ENCODE measurements at regions not wholly inside any gene's neighbourhood (a gene's known extent, or its start where the extent isn't known, plus 50 kb on each side); places are given as distances from the start of the nearest gene placed in this dataset.

GRCh38 chr5:57824047-57824446 lies 341.4 kb upstream of the ACTBL2 start:
- H3K4me1 Mint-ChIP-seq (ENCODE audit: low read depth): no peaks in the 10 kb centered on the region
- H3K36me3 Mint-ChIP-seq: no peaks in the 10 kb centered on the region
- peaks cover 3% of the 10 kb centered on the region for H3K9me3 Mint-ChIP-seq (ENCODE audit: low read depth)
- H3K4me3 Mint-ChIP-seq: no peak overlapping the region
- H3K27ac Mint-ChIP-seq: no peak overlapping the region
- H3K27me3 Mint-ChIP-seq: peaks cover 7% of the 10 kb centered on the region

DNA sequence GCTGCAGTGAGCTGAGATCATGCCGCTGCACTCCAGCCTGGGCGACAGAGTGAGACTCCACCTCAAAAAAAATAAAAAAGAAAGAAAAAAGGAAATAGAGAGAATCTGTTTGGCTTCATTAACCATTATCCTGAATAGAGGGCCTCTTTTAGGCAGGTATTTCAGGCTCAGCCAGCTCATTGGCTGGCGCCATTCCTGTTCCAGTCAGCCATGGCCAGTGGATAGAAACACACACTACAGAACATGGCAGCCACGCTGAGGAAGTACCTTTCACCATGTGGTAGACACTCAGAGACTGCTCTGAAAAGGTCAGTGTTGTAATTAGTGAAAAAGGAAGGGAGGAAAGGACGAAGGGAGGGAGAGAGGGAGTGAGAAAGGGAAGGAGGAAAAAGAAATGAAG lies 340.0 kb upstream of the ACTBL2 start:
- H3K27me3 Mint-ChIP-seq: peaks cover 7% of the 10 kb centered on the region
- H3K4me1 Mint-ChIP-seq (ENCODE audit: low read depth): no peaks in the 10 kb centered on the region
- H3K9me3 Mint-ChIP-seq (ENCODE audit: low read depth): peaks cover 3% of the 10 kb centered on the region
- H3K4me3 Mint-ChIP-seq: no peak overlapping the region
- H3K27ac Mint-ChIP-seq: no peak overlapping the region
- no peaks in the 10 kb centered on the region for H3K36me3 Mint-ChIP-seq

DNA sequence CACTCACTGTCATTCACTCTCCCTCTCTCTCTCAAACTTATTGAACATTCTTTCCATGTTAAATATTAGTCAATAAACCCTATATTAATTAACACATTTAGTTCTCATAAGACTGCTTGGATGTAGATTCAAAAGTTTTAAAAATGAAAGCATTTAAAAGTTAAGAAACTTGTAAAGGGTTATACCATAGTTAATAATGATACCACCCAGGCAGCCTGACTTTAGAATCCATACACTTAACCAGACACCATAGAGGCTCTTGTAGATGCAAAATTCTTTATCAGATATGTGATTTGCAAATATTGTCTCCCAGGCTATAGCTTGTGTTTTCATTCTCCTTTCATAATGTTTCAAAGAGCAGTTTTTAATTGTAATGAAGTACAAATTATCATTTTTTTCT lies 335.8 kb upstream of the ACTBL2 start:
- Mint-ChIP-seq H3K4me1 (ENCODE audit: low read depth) (no peaks in the 10 kb centered on the region), H3K9me3 (ENCODE audit: low read depth) (peaks cover 3% of the 10 kb centered on the region), H3K27ac (no peak overlapping the region), H3K4me3 (no peak overlapping the region), H3K36me3 (no peaks in the 10 kb centered on the region), H3K27me3 (no peaks in the 10 kb centered on the region)

DNA sequence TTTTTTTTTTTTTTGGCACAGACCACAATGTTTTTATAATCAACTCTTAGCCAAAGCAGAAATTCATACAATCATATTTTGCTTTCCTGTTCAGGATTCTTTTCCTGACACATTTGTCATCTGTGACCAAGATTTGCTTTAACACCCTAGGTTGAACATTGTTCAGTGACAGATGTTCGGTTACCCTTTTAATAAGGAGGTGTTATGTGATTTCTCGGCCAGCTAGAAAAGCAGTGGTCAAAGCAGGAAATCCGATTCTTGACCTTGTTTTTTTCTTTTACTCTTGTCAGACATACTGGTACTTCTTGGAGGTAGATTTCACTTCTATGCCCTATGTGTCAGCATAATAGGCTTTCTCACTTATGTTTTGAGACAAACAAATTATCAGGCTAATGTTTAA lies 335.3 kb upstream of the ACTBL2 start:
- H3K27me3 Mint-ChIP-seq: no peaks in the 10 kb centered on the region
- H3K36me3 Mint-ChIP-seq: no peaks in the 10 kb centered on the region
- H3K9me3 Mint-ChIP-seq (ENCODE audit: low read depth): peaks cover 3% of the 10 kb centered on the region
- H3K4me3 Mint-ChIP-seq: no peak overlapping the region
- no peaks in the 10 kb centered on the region for H3K4me1 Mint-ChIP-seq (ENCODE audit: low read depth)
- no peak overlapping the region for H3K27ac Mint-ChIP-seq

DNA sequence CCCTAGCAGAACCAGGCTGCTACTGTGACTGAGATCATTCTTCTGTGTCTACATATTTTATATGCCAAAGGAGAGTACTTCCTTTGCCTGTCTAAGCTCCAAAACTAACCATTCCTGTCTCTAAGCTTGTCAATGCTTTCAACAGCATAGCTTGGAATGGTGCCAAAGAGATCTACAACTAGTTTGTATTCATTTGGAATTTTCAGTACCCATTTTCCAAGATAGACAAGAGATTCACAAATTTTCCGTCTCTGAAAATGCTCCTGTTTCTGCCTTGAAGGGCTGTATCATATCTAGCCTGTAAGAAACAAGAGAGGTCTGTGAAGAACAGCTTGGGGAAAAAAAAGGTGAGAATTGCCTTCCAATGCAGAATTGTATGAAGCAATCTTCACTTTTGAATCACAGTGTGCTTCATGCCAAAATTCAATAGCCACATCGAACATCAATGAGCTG lies 334.4 kb upstream of the ACTBL2 start:
- H3K9me3 Mint-ChIP-seq (ENCODE audit: low read depth): peaks cover 3% of the 10 kb centered on the region
- no peaks in the 10 kb centered on the region for H3K36me3 Mint-ChIP-seq
- no peaks in the 10 kb centered on the region for H3K27me3 Mint-ChIP-seq
- H3K4me1 Mint-ChIP-seq (ENCODE audit: low read depth): no peaks in the 10 kb centered on the region
- no peak overlapping the region for H3K4me3 Mint-ChIP-seq
- H3K27ac Mint-ChIP-seq: no peak overlapping the region

DNA sequence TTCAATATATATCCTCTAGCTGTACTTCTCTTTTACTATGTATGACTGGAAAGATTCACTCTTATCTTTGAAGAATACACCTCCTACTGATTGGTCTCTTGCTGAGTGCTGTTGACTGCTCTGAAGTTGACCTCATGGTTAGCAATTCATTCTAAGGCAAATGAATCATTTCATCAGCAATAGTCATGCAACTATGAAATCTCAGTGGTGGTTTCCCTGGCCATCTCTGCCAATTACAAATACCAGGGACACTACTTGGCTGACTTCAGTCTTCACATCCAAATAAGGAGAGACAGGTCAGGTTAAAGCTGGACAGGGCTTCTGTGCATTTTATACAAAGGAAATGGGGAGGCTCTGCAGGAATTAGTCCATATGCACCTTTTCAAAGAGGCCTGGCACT lies 333.5 kb upstream of the ACTBL2 start:
- H3K27ac Mint-ChIP-seq: no peak overlapping the region
- H3K4me3 Mint-ChIP-seq: no peak overlapping the region
- no peaks in the 10 kb centered on the region for H3K4me1 Mint-ChIP-seq (ENCODE audit: low read depth)
- H3K9me3 Mint-ChIP-seq (ENCODE audit: low read depth): peaks cover 3% of the 10 kb centered on the region
- no peaks in the 10 kb centered on the region for H3K27me3 Mint-ChIP-seq
- no peaks in the 10 kb centered on the region for H3K36me3 Mint-ChIP-seq

GRCh38 chr5:57805732-57806131 lies 323.1 kb upstream of the ACTBL2 start:
- H3K9me3 Mint-ChIP-seq (ENCODE audit: low read depth): no peaks in the 10 kb centered on the region
- peaks cover 1% of the 10 kb centered on the region for H3K27me3 Mint-ChIP-seq
- H3K4me3 Mint-ChIP-seq: no peak overlapping the region
- H3K4me1 Mint-ChIP-seq (ENCODE audit: low read depth): no peaks in the 10 kb centered on the region
- H3K36me3 Mint-ChIP-seq: no peaks in the 10 kb centered on the region
- no peak overlapping the region for H3K27ac Mint-ChIP-seq

DNA sequence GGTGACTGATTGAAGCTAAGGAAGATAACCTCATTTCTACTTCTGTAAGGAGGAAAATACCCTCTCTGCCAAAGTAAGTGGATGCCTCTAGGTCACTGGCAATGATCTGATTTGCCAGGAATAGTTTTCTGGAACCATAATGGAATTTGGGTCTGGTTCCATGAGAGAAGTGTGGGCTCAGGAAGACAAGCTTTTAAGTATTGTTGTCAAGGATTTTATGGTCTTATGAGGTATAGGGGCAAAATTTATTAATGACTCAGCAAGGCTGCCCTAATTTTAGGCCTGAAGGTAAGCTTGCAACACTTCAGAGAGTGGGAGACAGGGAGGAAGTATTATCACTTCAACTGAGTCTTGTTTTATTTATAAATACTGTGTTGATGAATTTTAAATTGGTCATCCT lies 322.6 kb upstream of the ACTBL2 start:
- H3K9me3 Mint-ChIP-seq (ENCODE audit: low read depth): no peaks in the 10 kb centered on the region
- no peaks in the 10 kb centered on the region for H3K4me1 Mint-ChIP-seq (ENCODE audit: low read depth)
- no peak overlapping the region for H3K4me3 Mint-ChIP-seq
- H3K27ac Mint-ChIP-seq: no peak overlapping the region
- H3K36me3 Mint-ChIP-seq: no peaks in the 10 kb centered on the region
- peaks cover 1% of the 10 kb centered on the region for H3K27me3 Mint-ChIP-seq

- H3K4me3 Mint-ChIP-seq: no peak overlapping the region
- no peak overlapping the region for H3K27ac Mint-ChIP-seq
- H3K36me3 Mint-ChIP-seq: no peaks in the 10 kb centered on the region
- no peaks in the 10 kb centered on the region for H3K4me1 Mint-ChIP-seq (ENCODE audit: low read depth)
- no peaks in the 10 kb centered on the region for H3K9me3 Mint-ChIP-seq (ENCODE audit: low read depth)
- peaks cover 1% of the 10 kb centered on the region for H3K27me3 Mint-ChIP-seq
These were observed 321.9 kb upstream of the ACTBL2 start for GRCh38 chr5:57804505-57804904.

- Mint-ChIP-seq H3K4me1 (ENCODE audit: low read depth) (no peaks in the 10 kb centered on the region), H3K4me3 (no peak overlapping the region), H3K9me3 (ENCODE audit: low read depth) (no peaks in the 10 kb centered on the region), H3K36me3 (no peaks in the 10 kb centered on the region), H3K27ac (no peak overlapping the region), H3K27me3 (peaks cover 1% of the 10 kb centered on the region)
These were observed 321.4 kb upstream of the ACTBL2 start for GRCh38 chr5:57804007-57804444.

DNA sequence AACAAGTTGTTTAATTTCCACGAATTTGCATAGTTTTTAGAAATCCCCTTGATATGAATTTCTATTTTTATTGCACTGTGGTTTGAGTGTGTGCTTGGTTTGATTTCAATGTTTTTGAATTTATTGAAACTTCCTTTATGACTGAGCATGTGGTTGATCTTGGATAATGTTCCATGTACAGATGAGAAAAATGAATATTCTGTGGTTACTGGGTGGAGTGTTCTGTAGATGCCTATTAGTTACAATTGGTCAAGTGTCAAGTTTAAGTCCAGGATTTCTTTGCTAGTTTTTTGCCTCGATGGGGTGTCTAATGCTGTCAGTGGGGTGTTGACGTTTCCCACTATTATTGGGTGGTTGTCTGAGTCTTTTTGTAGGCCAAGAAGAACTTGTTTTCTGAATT lies 319.5 kb upstream of the ACTBL2 start:
- H3K4me1 Mint-ChIP-seq (ENCODE audit: low read depth): peaks cover under 1% of the 10 kb centered on the region
- no peaks in the 10 kb centered on the region for H3K9me3 Mint-ChIP-seq (ENCODE audit: low read depth)
- no peaks in the 10 kb centered on the region for H3K36me3 Mint-ChIP-seq
- H3K4me3 Mint-ChIP-seq: no peak overlapping the region
- H3K27me3 Mint-ChIP-seq: peaks cover 1% of the 10 kb centered on the region
- no peak overlapping the region for H3K27ac Mint-ChIP-seq

DNA sequence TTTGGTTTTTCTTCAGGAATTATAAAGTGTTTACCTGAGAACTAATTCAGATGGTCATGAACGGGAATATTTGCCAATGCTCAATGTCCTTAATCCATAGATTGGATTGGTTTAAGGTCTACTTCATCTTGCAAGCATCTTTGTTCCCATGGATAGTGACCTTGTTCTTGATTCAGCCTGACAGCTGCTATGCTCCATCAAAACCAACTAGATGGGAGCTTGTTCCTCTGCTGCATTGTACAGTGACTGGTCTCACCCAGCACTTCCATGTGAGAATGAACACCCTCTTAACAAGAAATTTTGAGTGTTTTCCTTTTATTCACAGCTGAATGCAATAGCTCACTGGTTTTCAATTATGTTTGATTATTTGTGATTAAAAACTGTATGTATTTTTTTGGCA lies 312.6 kb upstream of the ACTBL2 start:
- Mint-ChIP-seq H3K4me1 (ENCODE audit: low read depth) (peaks cover 1% of the 10 kb centered on the region), H3K27me3 (peaks cover 7% of the 10 kb centered on the region), H3K9me3 (ENCODE audit: low read depth) (no peaks in the 10 kb centered on the region), H3K36me3 (no peaks in the 10 kb centered on the region), H3K27ac (no peak overlapping the region), H3K4me3 (no peak overlapping the region)

DNA sequence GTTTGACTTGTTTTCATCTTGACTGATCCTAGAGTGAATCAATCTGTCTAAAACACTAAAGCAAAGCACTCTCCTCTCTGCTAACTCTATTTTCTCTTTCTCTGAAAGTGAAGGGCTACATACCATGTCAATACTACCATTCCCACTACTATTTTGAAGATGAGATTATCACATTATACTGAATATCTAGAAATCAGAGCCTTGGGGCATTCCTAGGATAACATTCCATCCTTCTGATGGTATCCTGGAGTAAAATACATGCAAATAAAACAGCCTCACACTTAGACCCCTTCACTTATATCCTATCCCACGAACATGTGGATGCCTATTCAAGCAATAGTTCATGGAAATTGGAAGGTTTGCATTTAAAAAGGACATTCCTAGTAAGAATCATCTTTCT lies 309.3 kb upstream of the ACTBL2 start:
- no peaks in the 10 kb centered on the region for H3K36me3 Mint-ChIP-seq
- H3K4me3 Mint-ChIP-seq: no peak overlapping the region
- H3K4me1 Mint-ChIP-seq (ENCODE audit: low read depth): no peaks in the 10 kb centered on the region
- no peak overlapping the region for H3K27ac Mint-ChIP-seq
- H3K9me3 Mint-ChIP-seq (ENCODE audit: low read depth): no peaks in the 10 kb centered on the region
- H3K27me3 Mint-ChIP-seq: peaks cover 8% of the 10 kb centered on the region

GRCh38 chr5:57785946-57786345 lies 303.3 kb upstream of the ACTBL2 start:
- no peaks in the 10 kb centered on the region for H3K36me3 Mint-ChIP-seq
- H3K4me1 Mint-ChIP-seq (ENCODE audit: low read depth): no peaks in the 10 kb centered on the region
- H3K4me3 Mint-ChIP-seq: no peak overlapping the region
- H3K27ac Mint-ChIP-seq: no peak overlapping the region
- H3K9me3 Mint-ChIP-seq (ENCODE audit: low read depth): no peaks in the 10 kb centered on the region
- H3K27me3 Mint-ChIP-seq: peaks cover 1% of the 10 kb centered on the region

DNA sequence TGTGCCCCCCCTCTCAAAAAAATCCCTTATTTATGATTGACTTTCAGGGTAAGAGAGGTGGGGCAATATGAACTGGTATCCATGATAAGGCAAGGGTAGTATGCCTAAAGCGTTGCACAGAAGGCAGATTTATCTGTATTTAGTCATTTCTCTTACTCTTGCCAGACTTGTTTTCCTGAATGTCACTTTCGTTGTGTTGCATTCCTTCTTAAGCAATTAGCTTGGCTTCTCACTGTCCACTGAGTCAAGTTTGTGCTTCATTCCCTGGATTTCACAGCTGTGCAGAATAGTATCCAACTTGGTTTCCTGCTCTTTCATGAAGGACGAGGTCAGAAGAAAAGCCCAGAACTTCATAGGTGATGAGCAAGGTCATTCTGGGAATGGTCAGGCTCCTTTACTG lies 301.5 kb upstream of the ACTBL2 start:
- Mint-ChIP-seq H3K36me3 (no peaks in the 10 kb centered on the region), H3K4me3 (no peak overlapping the region), H3K9me3 (ENCODE audit: low read depth) (no peaks in the 10 kb centered on the region), H3K27ac (no peak overlapping the region), H3K4me1 (ENCODE audit: low read depth) (no peaks in the 10 kb centered on the region), H3K27me3 (no peaks in the 10 kb centered on the region)

DNA sequence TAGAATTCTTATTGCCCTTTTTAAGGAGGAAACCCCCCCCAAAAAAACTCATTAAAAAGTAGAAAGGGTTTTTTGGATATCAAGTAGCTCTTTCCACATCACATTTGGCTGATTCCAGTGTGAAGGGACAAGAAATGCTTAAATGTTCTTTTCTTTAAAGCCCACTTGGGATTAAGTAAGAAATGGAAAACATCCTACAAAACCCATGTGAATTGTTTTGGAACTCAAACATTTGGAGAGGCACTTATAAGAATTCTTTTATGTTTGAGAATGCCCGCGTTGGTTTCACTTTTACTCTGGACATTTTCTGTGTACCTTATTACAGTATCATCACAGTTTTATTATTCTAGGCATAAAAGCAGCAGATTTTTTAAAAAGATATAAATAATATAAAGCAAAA lies 301.1 kb upstream of the ACTBL2 start:
- Mint-ChIP-seq H3K9me3 (ENCODE audit: low read depth) (no peaks in the 10 kb centered on the region), H3K4me3 (no peak overlapping the region), H3K4me1 (ENCODE audit: low read depth) (no peaks in the 10 kb centered on the region), H3K27ac (no peak overlapping the region), H3K27me3 (no peaks in the 10 kb centered on the region), H3K36me3 (no peaks in the 10 kb centered on the region)

DNA sequence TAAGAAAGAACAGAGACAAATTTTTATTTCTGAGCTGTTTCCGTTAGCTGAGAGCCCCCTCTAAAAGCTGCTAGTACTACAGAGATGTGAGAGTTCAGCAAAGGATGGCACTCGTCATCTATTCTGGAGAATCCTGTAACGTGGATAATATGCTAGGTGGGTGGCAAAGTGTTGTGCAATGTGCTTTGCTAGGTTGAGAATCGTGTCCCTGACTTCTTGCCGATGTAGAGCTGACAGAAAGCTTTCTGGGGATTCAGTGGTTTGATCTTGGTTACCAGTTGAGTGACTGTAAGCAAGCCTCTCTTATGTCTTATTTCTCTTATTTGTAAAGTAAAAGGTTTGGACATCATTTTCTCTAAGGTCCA lies 298.3 kb upstream of the ACTBL2 start:
- Mint-ChIP-seq H3K9me3 (ENCODE audit: low read depth) (no peaks in the 10 kb centered on the region), H3K4me1 (ENCODE audit: low read depth) (no peaks in the 10 kb centered on the region), H3K27ac (no peak overlapping the region), H3K36me3 (no peaks in the 10 kb centered on the region), H3K4me3 (no peak overlapping the region), H3K27me3 (no peaks in the 10 kb centered on the region)
